Mucosa of rectum (tissue), 2 donors: ENCODE measurements at regions not wholly inside any gene's neighbourhood (a gene's known extent, or its start where the extent isn't known, plus 50 kb on each side); places are given as distances from the start of the nearest gene placed in this dataset.

Experiments used
- H3K27ac ChIP-seq, 2 donors: one replicate each; pipeline ENCODE4 v1.7.0; 2013; ENCODE audit warnings: inconsistent platforms in 2 of 2, low read depth in 2 of 2, low read length in 2 of 2
- H3K27me3 ChIP-seq, 2 donors: one replicate each; pipeline ENCODE4 v1.7.0; 2013; ENCODE audit warnings: low read length in 2 of 2; ENCODE audit not compliant: control insufficient read depth in 2 of 2, insufficient read depth in 2 of 2
- H3K36me3 ChIP-seq, 2 donors: one replicate each; pipeline ENCODE4 v1.7.0; 2013; ENCODE audit warnings: low read length in 2 of 2; ENCODE audit not compliant: control insufficient read depth in 2 of 2, insufficient read depth in 2 of 2
- H3K4me1 ChIP-seq, 2 donors: one replicate each; pipeline ENCODE4 v1.7.0; 2013; ENCODE audit warnings: low read length in 2 of 2, mild to moderate bottlenecking in 1 of 2; ENCODE audit not compliant: control insufficient read depth in 2 of 2, insufficient read depth in 2 of 2
- H3K4me3 ChIP-seq, 2 donors: one replicate each; pipeline ENCODE4 v1.7.0; 2013; ENCODE audit warnings: low read length in 2 of 2
- H3K9ac ChIP-seq, 2 donors: one replicate each; pipeline ENCODE4 v1.7.0; 2013; ENCODE audit warnings: low read length in 2 of 2, low read depth in 1 of 2, mild to moderate bottlenecking in 1 of 2
- H3K9me3 ChIP-seq, 2 donors: one replicate each; pipeline ENCODE4 v1.7.0; 2013; ENCODE audit warnings: low read length in 2 of 2; ENCODE audit not compliant: control insufficient read depth in 2 of 2
- donor health status: healthy.
- donor health status: Normal muscosa, but diverticular disease.

- no peaks in the 10 kb centered on the region for H3K4me1 ChIP-seq
- no peaks in the 10 kb centered on the region for H3K36me3 ChIP-seq
- H3K27me3 ChIP-seq = no peaks in the 10 kb centered on the region
- no peak overlapping the region for H3K27ac ChIP-seq
- no peaks in the 10 kb centered on the region for H3K9me3 ChIP-seq
- no peak overlapping the region for H3K9ac ChIP-seq
- H3K4me3 ChIP-seq = no peak overlapping the region
Observed at GRCh38 chr6:26305641-26305969, 59.4 kb upstream of the BTN3A2 start.

GRCh38 chr6:26306232-26306631 is 58.8 kb upstream of the BTN3A2 start:
- no peak overlapping the region for H3K9ac ChIP-seq
- H3K36me3 ChIP-seq = no peaks in the 10 kb centered on the region
- peaks cover 0 to under 1% of the 10 kb centered on the region in 2 donors for H3K4me1 ChIP-seq
- no peak overlapping the region for H3K27ac ChIP-seq
- H3K9me3 ChIP-seq = no peaks in the 10 kb centered on the region
- no peaks in the 10 kb centered on the region for H3K27me3 ChIP-seq
- H3K4me3 ChIP-seq = no peak overlapping the region

GRCh38 chr6:26307850-26308249 is 57.1 kb upstream of the BTN3A2 start:
- H3K4me3 ChIP-seq = no peak overlapping the region
- H3K36me3 ChIP-seq = no peaks in the 10 kb centered on the region
- no peaks in the 10 kb centered on the region for H3K27me3 ChIP-seq
- H3K9me3 ChIP-seq = no peaks in the 10 kb centered on the region
- no peak overlapping the region for H3K9ac ChIP-seq
- H3K4me1 ChIP-seq = peaks cover 6 to 7% of the 10 kb centered on the region in 2 donors
- no peak overlapping the region for H3K27ac ChIP-seq

GRCh38 chr6:26309731-26310142 is 55.3 kb upstream of the BTN3A2 start:
- Histone ChIP-seq H3K27me3 (no peaks in the 10 kb centered on the region), H3K27ac (no peak overlapping the region), H3K9ac (no peak overlapping the region), H3K4me1 (peaks cover 7 to 12% of the 10 kb centered on the region in 2 donors), H3K36me3 (no peaks in the 10 kb centered on the region), H3K4me3 (no peak overlapping the region), H3K9me3 (no peaks in the 10 kb centered on the region)

- no peaks in the 10 kb centered on the region for H3K27me3 ChIP-seq
- no peak overlapping the region for H3K4me3 ChIP-seq
- no peak overlapping the region for H3K9ac ChIP-seq
- H3K9me3 ChIP-seq = no peaks in the 10 kb centered on the region
- H3K36me3 ChIP-seq = no peaks in the 10 kb centered on the region
- no peak overlapping the region for H3K27ac ChIP-seq
- H3K4me1 ChIP-seq = peaks cover 7 to 12% of the 10 kb centered on the region in 2 donors
Observed at GRCh38 chr6:26311012-26311384, 54.0 kb upstream of the BTN3A2 start.

- H3K4me3 ChIP-seq = peak overlapping the region; percentile 26 to 78
- H3K27me3 ChIP-seq = no peaks in the 10 kb centered on the region
- H3K36me3 ChIP-seq = no peaks in the 10 kb centered on the region
- H3K9me3 ChIP-seq = no peaks in the 10 kb centered on the region
- peak overlapping the region in 1 of 2 donors; percentile 7 for H3K9ac ChIP-seq
- H3K4me1 ChIP-seq = peaks cover 7 to 12% of the 10 kb centered on the region in 2 donors
- H3K27ac ChIP-seq = peak overlapping the region in 1 of 2 donors; percentile 10
Observed at GRCh38 chr6:26311385-26312095, 53.5 kb upstream of the BTN3A2 start.

GRCh38 chr6:26312096-26312463 is 52.9 kb upstream of the BTN3A2 start:
- H3K27ac ChIP-seq = peak overlapping the region in 1 of 2 donors; percentile 10
- no peaks in the 10 kb centered on the region for H3K27me3 ChIP-seq
- H3K9ac ChIP-seq = peak overlapping the region; percentile 7 to 39
- no peaks in the 10 kb centered on the region for H3K9me3 ChIP-seq
- H3K4me3 ChIP-seq = peak overlapping the region; percentile 53 to 78
- peaks cover 7 to 12% of the 10 kb centered on the region in 2 donors for H3K4me1 ChIP-seq
- H3K36me3 ChIP-seq = no peaks in the 10 kb centered on the region

- no peaks in the 10 kb centered on the region for H3K9me3 ChIP-seq
- H3K9ac ChIP-seq = peak overlapping the region in 1 of 2 donors; percentile 53
- H3K36me3 ChIP-seq = no peaks in the 10 kb centered on the region
- H3K4me3 ChIP-seq = peak overlapping the region; percentile 78 to 81
- H3K27me3 ChIP-seq = no peaks in the 10 kb centered on the region
- H3K27ac ChIP-seq = peak overlapping the region; percentile 20 to 39
- peaks cover 7 to 12% of the 10 kb centered on the region in 2 donors for H3K4me1 ChIP-seq
Observed at GRCh38 chr6:26312501-26313397, 52.2 kb upstream of the BTN3A2 start.
